HuH-7 (cell line): ENCODE measurements at regions not wholly inside any gene's neighbourhood (a gene's known extent, or its start where the extent isn't known, plus 50 kb on each side); places are given as distances from the start of the nearest gene placed in this dataset.

Experiments used
- DNase-seq: peaks from one replicate; pipeline ENCODE4 v3.0.0; 2011; ENCODE audit warnings: low spot score

GRCh38 chr18:25639596-25639995 lies 287.6 kb upstream of the ZNF521 start:
- no peak for DNase-seq

DNA sequence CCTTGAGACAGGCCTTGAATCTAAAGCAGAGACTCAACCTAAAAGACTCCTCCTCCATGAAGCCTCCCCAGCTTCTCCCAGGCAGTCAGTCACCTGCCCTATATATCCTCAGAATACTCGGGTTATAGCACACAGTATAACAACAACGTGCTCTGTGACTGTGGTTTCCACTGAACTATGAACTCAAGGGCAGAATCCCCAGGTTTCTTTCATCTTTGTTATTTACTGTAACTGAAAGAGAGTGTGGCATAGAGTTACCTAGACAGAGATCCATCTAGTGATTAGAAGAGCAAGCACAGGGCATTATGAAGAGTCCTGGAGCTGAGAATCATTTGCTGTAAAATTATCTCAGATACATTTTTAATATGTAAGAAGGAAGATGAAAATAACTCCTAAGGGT lies 281.6 kb upstream of the ZNF521 start:
- no peak for DNase-seq

DNA sequence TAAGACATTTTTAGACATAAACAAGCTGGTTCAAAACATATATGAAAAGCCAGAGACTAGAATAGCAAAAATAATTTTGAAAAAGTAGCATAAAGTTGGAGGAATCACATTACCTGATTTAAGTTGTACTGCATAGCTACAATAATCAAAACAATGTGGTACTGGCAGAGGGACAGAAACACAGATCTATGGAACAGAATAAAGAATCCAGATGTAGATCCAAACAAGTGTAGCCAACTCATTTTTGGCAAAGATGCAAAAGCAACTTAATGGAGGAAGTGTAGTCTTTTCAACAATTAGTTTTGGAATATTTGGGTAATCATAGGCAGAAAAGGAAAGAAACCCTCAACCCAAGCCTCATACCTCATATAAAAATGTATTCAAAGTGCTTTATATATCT lies 278.7 kb upstream of the ZNF521 start:
- DNase-seq: no peak

DNA sequence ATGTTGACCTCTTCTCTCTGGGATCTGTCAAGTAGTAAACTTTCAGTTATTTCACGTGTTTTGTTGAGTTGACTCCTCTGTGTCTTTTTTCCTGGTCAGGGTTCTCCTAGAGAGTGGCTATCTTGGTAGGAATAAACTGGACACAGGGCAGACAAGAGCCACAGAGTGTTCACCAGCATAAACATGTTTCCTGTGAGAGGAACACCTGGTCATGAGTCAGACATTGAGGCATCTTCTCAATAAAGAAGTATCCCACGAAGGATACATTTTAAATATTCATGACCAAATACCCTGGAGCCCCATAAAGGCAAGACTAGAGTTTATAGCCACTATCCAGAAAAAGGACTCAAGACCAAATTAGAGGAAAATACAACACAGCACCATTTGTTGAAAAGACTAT lies 269.7 kb upstream of the ZNF521 start:
- DNase-seq: no peak

- no peak for DNase-seq
Measured at GRCh38 chr18:25621144-25621543, 269.2 kb upstream of the ZNF521 start.

GRCh38 chr18:25614168-25614567 lies 262.2 kb upstream of the ZNF521 start:
- no peak for DNase-seq

GRCh38 chr18:25612466-25612865 lies 260.5 kb upstream of the ZNF521 start:
- DNase-seq: no peak

DNA sequence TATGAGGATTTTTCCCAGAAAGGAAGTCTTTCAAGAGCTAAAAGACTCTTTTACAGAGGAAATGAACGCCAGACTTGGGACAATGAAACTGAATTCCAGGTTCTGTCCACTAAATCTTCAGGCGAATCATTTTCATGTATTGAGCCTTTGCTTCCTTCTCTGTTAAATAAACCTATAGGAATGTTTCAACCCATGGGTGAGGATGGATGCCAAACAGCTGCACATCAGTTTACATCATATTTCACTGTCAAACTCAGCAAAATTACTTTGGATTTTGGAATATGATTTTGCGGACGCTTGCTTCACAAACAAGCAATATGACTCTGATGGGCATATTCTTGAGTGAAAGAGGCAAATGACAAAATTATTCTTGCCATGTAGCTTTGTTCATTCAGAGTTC lies 256.1 kb upstream of the ZNF521 start:
- no peak for DNase-seq

GRCh38 chr18:25604894-25605597 lies 253.1 kb upstream of the ZNF521 start:
- no peak for DNase-seq

- no peak for DNase-seq
Measured at GRCh38 chr18:25604196-25604893, 252.4 kb upstream of the ZNF521 start.

DNA sequence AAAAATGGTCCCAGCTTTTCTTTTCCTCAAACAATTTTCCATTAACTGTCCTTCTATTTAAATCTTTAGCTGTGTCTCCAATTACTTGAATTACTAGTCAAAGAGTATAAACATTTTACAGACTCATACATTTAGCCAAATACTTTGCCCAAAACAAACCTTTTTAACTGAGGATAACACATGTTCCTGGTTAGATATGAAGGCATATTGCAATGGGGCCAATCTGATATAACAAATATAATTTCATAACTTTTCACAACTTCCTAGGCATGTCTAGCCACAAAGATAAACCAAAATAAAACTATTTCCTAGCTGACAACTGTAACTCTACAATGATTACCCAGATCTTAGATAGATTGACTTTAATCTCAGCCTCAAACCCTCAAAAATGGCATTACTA lies 247.5 kb upstream of the ZNF521 start:
- DNase-seq: no peak

GRCh38 chr18:25597476-25597875 lies 245.5 kb upstream of the ZNF521 start:
- no peak for DNase-seq

GRCh38 chr18:25595274-25596060 lies 243.5 kb upstream of the ZNF521 start:
- no peak for DNase-seq

GRCh38 chr18:25594351-25594750 lies 242.4 kb upstream of the ZNF521 start:
- DNase-seq: no peak

DNA sequence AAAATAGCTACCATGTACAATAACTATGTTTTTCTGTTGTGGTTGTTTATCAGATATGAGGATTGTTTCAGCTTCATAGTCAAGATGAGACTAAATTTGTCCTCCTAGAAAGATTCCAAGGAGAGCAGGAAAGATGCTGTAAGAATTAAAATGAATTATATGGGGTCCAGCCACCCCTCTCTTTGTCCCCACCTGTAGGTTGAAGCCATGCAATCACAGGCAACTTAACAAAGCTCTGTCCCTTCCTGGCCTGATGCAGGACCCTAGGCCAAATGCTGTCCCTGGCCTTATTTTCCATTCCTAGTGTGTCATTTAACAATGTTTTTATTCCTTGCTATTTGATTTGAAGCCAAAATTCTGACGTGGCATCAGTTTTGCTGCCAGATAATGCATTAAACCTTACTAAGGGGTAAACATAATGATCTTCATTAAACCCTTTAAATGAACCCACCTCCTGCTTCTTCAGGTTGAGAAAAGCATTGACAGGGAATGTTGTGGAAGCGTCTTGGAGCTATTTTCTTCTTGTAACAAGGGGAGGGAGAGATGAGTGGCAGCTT lies 240.9 kb upstream of the ZNF521 start:
- no peak for DNase-seq

- DNase-seq: no peak
Measured at GRCh38 chr18:25590456-25590855, 238.5 kb upstream of the ZNF521 start.

GRCh38 chr18:25587545-25587944 lies 235.6 kb upstream of the ZNF521 start:
- DNase-seq: no peak

DNA sequence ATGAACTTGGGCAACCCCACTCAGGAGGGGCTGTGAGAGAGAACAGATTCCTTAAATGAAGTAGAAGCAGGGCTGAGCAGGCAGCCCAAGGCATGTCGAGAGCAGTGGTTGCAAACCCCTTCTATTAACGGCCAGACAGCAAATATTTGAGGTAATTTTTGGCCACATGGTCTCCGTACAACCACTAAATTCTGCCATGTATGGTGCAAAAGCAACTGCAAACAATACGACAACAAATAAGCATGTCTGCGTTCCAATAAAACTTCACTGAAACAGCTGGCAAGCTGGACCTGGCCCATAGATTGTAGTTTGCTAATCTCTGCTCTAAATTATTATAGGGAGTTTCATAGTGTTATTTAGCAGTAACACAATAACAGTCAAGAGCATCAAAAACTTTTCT lies 217.0 kb upstream of the ZNF521 start:
- DNase-seq: no peak

GRCh38 chr18:25563816-25564683 lies 212.1 kb upstream of the ZNF521 start:
- no peak for DNase-seq

- no peak for DNase-seq
Measured at GRCh38 chr18:25563346-25563745, 211.4 kb upstream of the ZNF521 start.

GRCh38 chr18:25561918-25562317 lies 210.0 kb upstream of the ZNF521 start:
- peak; percentile 23 for DNase-seq

DNA sequence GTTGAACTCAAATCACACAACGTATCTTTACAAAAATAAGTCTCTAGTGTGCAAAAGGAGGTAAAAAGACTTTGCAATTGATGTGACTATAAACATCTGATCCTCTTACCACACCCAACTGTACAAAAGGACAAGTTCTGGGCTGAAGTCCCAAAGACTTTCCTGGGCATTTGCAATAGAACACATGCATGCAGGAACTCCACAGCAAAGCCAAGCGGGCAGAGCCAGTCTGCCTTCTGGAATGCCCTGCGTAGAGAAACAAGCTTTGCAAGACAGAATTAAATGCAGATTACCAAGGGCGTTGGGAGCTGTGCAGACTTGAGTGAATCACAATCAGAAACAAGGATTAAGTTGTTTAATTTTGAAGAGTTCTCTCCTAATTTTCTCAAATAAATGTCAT lies 208.4 kb upstream of the ZNF521 start:
- DNase-seq: no peak
